GM06990 (cell line): ENCODE measurements at regions not wholly inside any gene's neighbourhood (a gene's known extent, or its start where the extent isn't known, plus 50 kb on each side); places are given as distances from the start of the nearest gene placed in this dataset.
"Not testable (repeated sequence)": the region's sequence is repeated elsewhere in the genome, so short reads cannot be mapped to it uniquely, and the experiment has no call there.

ENCODE experiments used
- DNase-seq: peaks from one replicate; pipeline ENCODE4 v3.0.0-alpha.2; 2011; ENCODE audit not compliant: insufficient read length; ENCODE audit errors: extremely low read depth
- H3K27me3 ChIP-seq: replicated peaks from 2 replicates; pipeline ENCODE4 v1.6.0; 2011; ENCODE audit warnings: low read length; ENCODE audit not compliant: control insufficient read depth, insufficient read depth
- H3K36me3 ChIP-seq: 2 replicates; pipeline ENCODE4 v1.5.1; 2011; ENCODE audit warnings: low read length; ENCODE audit not compliant: control insufficient read depth, insufficient read depth
- H3K4me3 ChIP-seq: replicated peaks from 2 replicates; pipeline ENCODE4 v1.5.1; 2011; ENCODE audit warnings: low read depth, mild to moderate bottlenecking, control low read depth, low read length
- CTCF ChIP-seq: IDR thresholded peaks from 2 replicates; pipeline ENCODE4 v1.5.1; 2011; ENCODE audit warnings: low read length, control low read depth, mild to moderate bottlenecking, inconsistent platforms; ENCODE audit not compliant: insufficient read depth, poor library complexity, severe bottlenecking

GRCh38 chr3:46797486-46797885 is 65.8 kb downstream of the MYL3 start:
- Histone ChIP-seq H3K4me3 (no peak overlapping the region), H3K27me3 (no peaks in the 10 kb centered on the region), H3K36me3 (no peaks in the 10 kb centered on the region)
- no peak for DNase-seq
- no peak for TF ChIP-seq CTCF

- not testable (repeated sequence) for H3K27me3 ChIP-seq, H3K36me3 ChIP-seq, H3K4me3 ChIP-seq, DNase-seq
Measured at GRCh38 chr3:46793340-46793739, 69.9 kb downstream of the MYL3 start.

- no peaks in the 10 kb centered on the region for H3K27me3 ChIP-seq
- no peak for TF ChIP-seq CTCF
- DNase-seq = peak; percentile 6
- H3K36me3 ChIP-seq = no peaks in the 10 kb centered on the region
- H3K4me3 ChIP-seq = no peak overlapping the region
Measured at GRCh38 chr3:46778101-46778500, 60.4 kb upstream of the PRSS50 start.

DNA sequence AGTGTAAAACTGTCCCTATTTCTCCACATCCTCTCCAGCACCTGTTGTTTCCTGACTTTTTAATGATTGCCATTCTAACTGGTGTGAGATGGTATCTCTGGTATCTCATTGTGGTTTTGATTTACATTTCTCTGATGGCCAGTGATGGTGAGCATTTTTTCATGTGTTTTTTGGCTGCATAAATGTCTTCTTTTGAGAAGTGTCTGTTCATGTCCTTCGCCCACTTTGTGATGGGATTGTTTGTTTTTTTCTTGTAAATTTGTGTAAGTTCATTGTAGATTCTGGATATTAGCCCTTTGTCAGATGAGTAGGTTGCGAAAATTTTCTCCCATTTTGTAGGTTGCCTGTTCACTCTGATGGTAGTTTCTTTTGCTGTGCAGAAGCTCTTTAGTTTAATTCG is 54.8 kb upstream of the PRSS50 start:
- DNase-seq, H3K27me3 ChIP-seq, H3K4me3 ChIP-seq, H3K36me3 ChIP-seq: not testable (repeated sequence)

- no peak for DNase-seq
- no peak for TF ChIP-seq CTCF
- Histone ChIP-seq H3K36me3 (no peaks in the 10 kb centered on the region), H3K27me3 (no peaks in the 10 kb centered on the region), H3K4me3 (no peak overlapping the region)
Measured at GRCh38 chr3:46768061-46768460, 50.4 kb upstream of the PRSS50 start.
